ENCODE measurements at regions not wholly inside any gene's neighbourhood (a gene's known extent, or its start where the extent isn't known, plus 50 kb on each side); places are given as distances from the start of the nearest gene placed in this dataset.
"Not testable (repeated sequence)": the region's sequence is repeated elsewhere in the genome, so short reads cannot be mapped to it uniquely, and the experiment has no call there.

GRCh38 chr9:65223986-65224385, 61.0 kb downstream of the FOXD4L5 start:
- DNase-seq (ENCODE audit: low read depth in 2 of 2), result peak; percentile 0 to 4

DNA sequence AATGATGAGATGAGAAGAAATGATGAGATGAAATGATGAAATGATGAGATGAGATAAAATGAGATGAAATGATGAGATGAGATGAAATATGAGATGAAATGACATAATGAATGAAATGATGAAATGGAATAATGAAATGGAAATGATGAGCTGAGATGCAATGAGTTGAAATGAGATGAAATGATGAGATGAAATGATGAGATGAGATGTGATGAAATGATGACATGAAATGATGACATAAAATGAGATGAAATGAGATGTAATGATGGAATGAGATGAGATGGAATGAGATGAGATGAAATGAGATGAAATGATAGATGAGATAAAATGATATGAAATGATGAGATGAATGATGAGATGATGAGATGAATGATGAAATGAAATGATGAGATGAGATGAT, 76.2 kb downstream of the FOXD4L5 start:
- not testable (repeated sequence) for DNase-seq (ENCODE audit: low read depth in 2 of 2)

DNA sequence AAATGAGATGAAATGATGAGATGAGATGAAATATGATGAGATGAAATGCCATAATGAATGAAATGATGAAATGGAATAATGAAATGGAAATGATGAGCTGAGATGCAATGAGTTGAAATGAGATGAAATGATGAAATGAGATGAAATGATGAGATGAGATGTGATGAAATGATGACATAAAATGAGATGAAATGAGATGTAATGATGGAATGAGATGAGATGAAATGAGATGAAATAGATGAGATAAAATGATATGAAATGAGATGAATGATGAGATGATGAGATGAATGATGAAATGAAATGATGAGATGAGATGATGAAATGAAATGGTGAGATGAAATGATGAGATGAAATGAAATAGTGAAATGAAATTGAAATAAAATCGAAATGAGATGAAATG, 77.7 kb downstream of the FOXD4L5 start:
- not testable (repeated sequence) for DNase-seq (ENCODE audit: low read depth in 2 of 2)

DNA sequence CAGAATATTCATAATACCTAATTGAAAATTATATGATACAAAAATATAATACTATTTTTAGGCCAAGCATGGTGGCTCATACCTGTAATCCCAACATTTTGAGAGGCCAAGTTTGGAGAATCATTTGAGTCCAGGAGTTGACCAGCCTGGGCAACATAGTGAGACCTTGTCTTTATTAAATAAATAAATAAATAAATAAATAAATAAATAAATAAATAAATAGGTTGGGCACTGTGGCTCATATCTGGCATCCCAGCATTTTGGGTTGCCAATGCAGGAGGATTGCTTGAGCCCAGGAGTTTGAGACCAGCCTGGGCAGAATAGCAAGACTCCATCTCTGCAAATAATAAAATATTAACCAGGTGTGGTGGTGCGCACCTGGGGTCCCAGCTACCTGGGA, 79.2 kb downstream of the FOXD4L5 start:
- DNase-seq (ENCODE audit: low read depth in 2 of 2), result not testable (repeated sequence)

DNA sequence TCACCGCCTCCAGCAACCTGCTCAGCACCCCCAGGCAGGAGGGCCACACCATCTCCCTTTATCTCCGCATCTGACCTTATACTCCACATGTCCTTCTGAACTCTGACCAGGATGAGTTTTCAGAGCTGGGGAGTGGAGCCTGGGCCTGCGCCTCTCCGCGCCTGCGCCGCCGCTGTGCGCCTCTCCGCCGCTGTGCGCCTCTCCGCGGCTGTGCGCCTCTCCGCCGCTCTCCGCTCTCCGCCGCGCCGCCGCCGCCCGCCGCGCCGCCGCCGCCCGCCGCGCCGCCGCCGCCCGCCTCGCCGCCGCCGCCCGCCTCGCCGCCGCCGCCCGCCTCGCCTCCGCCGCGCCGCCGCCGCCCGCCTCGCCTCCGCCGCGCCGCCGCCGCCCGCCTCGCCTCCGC, 89.2 kb downstream of the FOXD4L5 start:
- DNase-seq (ENCODE audit: low read depth in 2 of 2), result not testable (repeated sequence)

DNA sequence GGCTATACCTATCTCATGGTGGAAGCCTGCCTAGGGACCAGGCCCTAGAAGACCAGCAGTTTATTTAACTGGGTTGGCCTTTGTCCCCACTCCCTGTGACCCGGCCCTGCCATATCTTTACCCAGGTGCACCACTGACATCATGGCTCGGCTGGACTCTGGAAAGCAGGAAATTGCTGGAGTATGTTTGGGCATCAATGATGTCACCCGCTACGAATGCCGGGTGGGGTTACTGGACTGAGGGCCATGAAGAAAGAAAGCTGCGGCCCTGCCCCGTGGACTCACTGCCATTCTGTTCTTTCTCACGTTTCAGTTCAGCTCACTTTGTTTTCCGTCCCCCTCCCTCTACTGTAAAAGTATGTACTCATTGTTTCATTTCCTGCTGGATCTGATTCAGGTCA, 129.1 kb downstream of the FOXD4L5 start:
- not testable (repeated sequence) for DNase-seq (ENCODE audit: low read depth in 2 of 2)
